ENCODE measurements at regions not wholly inside any gene's neighbourhood (a gene's known extent, or its start where the extent isn't known, plus 50 kb on each side); places are given as distances from the start of the nearest gene placed in this dataset.
"Not testable (repeated sequence)": the region's sequence is repeated elsewhere in the genome, so short reads cannot be mapped to it uniquely, and the experiment has no call there.

DNA sequence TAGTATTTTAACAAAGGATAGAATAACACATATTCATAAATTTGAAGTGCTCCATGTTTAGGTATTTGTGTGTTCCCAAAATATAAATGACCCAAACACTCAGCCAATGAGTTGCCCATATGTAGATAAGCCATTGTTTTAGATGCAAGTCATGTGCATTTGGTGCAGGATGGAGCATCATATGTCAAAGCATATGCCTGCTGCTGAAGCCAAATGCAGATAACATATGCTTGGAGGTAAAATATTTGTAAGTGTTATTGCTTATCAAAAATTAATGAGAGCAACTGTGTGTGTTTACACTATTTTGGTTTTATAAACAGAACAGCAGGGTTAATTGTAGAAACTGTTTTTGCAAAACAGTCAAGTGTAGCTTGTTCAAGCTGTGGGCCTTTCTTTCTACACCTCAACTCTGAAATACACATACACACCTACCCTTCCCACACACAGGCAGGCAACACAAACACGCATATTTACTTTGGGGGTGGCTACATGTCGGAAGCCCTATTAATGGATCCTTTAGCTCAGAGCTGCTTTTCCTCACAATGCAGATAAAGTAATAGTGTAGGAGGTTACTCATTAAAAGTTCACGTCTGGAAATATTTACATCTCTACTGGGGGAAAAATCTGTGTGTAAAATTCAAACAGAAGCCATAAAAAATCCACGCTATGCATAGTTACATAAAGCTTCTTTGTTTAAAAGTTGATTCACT lies 521.4 kb downstream of the ZNF385D start:
- Mint-ChIP-seq H3K27ac (no peak overlapping the region), H3K9me3 (no peaks in the 10 kb centered on the region), H3K36me3 (no peaks in the 10 kb centered on the region), H3K27me3 (ENCODE audit: low read depth) (no peaks in the 10 kb centered on the region), H3K4me3 (no peak overlapping the region), H3K4me1 (peaks cover 7% of the 10 kb centered on the region)
- TF ChIP-seq, protein P1, sequence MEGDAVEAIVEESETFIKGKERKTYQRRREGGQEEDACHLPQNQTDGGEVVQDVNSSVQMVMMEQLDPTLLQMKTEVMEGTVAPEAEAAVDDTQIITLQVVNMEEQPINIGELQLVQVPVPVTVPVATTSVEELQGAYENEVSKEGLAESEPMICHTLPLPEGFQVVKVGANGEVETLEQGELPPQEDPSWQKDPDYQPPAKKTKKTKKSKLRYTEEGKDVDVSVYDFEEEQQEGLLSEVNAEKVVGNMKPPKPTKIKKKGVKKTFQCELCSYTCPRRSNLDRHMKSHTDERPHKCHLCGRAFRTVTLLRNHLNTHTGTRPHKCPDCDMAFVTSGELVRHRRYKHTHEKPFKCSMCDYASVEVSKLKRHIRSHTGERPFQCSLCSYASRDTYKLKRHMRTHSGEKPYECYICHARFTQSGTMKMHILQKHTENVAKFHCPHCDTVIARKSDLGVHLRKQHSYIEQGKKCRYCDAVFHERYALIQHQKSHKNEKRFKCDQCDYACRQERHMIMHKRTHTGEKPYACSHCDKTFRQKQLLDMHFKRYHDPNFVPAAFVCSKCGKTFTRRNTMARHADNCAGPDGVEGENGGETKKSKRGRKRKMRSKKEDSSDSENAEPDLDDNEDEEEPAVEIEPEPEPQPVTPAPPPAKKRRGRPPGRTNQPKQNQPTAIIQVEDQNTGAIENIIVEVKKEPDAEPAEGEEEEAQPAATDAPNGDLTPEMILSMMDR (IDR thresholded peaks at IDR 0.05; ENCODE audit: unreplicated experiment): no peak
- DNase-seq (ENCODE audit: low spot score in 2 of 2, unreplicated experiment in 2 of 2): no peak

DNA sequence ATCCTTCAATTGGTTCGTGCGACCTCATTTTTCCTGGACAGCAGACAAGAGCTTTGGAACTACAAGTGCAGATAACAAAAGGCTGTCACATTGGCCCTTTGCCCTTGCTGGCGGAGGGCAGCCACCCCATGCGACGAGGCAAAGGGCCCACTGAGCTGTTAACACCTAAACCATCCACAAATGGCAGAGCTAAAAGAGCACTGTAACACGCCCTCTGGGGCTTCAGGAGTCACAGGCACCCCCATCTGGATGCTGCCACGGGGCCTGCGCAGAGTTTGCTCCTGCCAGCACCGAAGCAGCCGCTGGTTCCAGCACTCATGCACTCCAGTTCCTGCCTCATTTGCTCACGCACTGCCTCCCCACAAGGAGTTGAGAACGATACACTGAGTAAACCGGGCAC lies 524.9 kb downstream of the ZNF385D start:
- no peaks in the 10 kb centered on the region for H3K27me3 Mint-ChIP-seq (ENCODE audit: low read depth)
- TF ChIP-seq, protein P1 (IDR thresholded peaks at IDR 0.05; ENCODE audit: unreplicated experiment): no peak
- peaks cover 7% of the 10 kb centered on the region for H3K4me1 Mint-ChIP-seq
- no peak for DNase-seq (ENCODE audit: low spot score in 2 of 2, unreplicated experiment in 2 of 2)
- H3K36me3 Mint-ChIP-seq: no peaks in the 10 kb centered on the region
- no peaks in the 10 kb centered on the region for H3K9me3 Mint-ChIP-seq
- H3K27ac Mint-ChIP-seq: no peak overlapping the region
- H3K4me3 Mint-ChIP-seq: no peak overlapping the region

DNA sequence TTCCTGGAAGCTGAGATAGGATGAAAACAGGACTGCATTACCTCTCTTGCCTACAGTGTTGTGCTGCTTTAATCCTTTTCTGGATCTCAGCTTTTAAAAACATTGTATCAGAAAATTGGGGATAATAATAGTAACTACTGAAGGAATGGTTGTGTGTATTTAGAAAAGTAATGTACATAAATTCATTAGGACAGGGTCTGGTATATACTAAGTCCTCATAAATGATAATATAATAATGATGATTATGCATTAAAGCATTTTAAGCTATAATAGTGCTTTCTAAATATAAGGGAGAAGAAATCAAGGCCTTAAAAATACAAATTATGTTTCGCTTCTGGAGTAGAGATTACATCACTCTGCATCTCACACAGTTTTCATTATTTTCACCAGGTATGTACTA lies 530.1 kb downstream of the ZNF385D start:
- Mint-ChIP-seq H3K27me3 (ENCODE audit: low read depth) (no peaks in the 10 kb centered on the region), H3K9me3 (peaks cover 16% of the 10 kb centered on the region), H3K27ac (no peak overlapping the region), H3K4me3 (no peak overlapping the region), H3K36me3 (no peaks in the 10 kb centered on the region), H3K4me1 (no peaks in the 10 kb centered on the region)
- DNase-seq (ENCODE audit: low spot score in 2 of 2, unreplicated experiment in 2 of 2): no peak
- TF ChIP-seq, protein P1 (IDR thresholded peaks at IDR 0.05; ENCODE audit: unreplicated experiment): no peak

DNA sequence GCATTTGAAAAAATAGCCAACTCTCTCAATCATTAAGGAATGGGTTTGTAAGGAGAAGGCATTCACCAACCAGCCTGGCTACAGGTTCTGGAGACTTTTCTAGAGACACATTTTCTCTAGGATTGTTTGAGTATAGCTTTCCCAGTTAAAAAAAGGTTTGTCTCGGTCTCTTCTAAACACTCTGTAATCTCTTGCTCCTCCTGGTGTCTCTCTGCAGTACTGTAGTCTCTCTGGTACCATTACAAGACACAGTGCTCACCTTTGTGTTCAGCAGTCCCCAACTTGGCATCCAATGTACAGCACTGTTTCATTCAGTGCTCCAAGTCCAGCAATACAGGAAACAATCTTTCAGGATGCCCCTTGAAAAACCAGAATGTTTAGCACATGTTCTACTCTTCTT lies 534.4 kb downstream of the ZNF385D start:
- no peaks in the 10 kb centered on the region for H3K27me3 Mint-ChIP-seq (ENCODE audit: low read depth)
- H3K36me3 Mint-ChIP-seq: peaks cover 6% of the 10 kb centered on the region
- peaks cover 49% of the 10 kb centered on the region for H3K9me3 Mint-ChIP-seq
- H3K4me3 Mint-ChIP-seq: no peak overlapping the region
- DNase-seq (ENCODE audit: low spot score in 2 of 2, unreplicated experiment in 2 of 2): no peak
- H3K27ac Mint-ChIP-seq: no peak overlapping the region
- H3K4me1 Mint-ChIP-seq: no peaks in the 10 kb centered on the region
- TF ChIP-seq, protein P1 (IDR thresholded peaks at IDR 0.05; ENCODE audit: unreplicated experiment): no peak

DNA sequence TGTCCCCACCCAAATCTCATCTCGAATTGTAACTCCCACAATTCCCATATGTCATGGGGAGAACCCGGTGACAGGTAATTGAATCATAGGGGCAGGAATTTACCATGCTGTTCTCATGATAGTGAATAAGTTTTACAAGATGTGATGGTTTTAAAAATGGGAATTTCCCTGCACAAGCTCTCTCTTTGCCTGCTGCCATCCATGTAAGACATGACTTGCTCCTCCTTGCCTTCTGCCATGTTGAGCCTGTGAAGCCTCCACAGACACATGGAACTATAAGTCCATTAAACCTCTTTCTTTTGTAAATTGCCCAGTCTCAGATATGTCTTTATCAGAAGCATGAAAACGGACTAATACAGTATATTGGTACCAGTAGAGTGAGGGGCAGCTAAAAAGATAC lies 546.9 kb downstream of the ZNF385D start:
- peaks cover 52% of the 10 kb centered on the region for H3K9me3 Mint-ChIP-seq
- not testable (repeated sequence) for H3K36me3 Mint-ChIP-seq; H3K27ac Mint-ChIP-seq; H3K4me1 Mint-ChIP-seq; H3K27me3 Mint-ChIP-seq (ENCODE audit: low read depth); DNase-seq (ENCODE audit: low spot score in 2 of 2, unreplicated experiment in 2 of 2); H3K4me3 Mint-ChIP-seq

DNA sequence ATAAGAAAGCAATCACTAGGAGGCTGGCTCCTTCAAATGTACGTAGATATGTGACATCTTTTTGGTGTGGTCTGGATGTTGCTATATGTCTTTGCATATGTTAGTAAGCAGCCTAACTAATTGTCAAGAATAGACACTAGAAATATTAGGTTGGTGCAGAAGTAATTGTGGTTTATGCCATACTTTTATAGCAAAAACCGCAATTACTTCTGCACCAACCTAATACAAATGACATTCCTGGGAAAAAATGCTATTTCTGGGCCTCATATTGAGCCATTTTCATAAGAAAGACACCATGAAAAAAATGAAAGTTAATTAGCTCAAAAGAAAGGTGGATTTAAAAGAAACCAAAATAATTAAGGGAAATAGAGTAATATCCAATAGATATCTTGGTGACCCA lies 555.8 kb downstream of the ZNF385D start:
- DNase-seq (ENCODE audit: low spot score in 2 of 2, unreplicated experiment in 2 of 2): no peak
- Mint-ChIP-seq H3K4me1 (no peaks in the 10 kb centered on the region), H3K27me3 (ENCODE audit: low read depth) (no peaks in the 10 kb centered on the region), H3K27ac (no peak overlapping the region), H3K36me3 (no peaks in the 10 kb centered on the region), H3K4me3 (no peak overlapping the region), H3K9me3 (peaks cover 9% of the 10 kb centered on the region)
- TF ChIP-seq, protein P1 (IDR thresholded peaks at IDR 0.05; ENCODE audit: unreplicated experiment): no peak

DNA sequence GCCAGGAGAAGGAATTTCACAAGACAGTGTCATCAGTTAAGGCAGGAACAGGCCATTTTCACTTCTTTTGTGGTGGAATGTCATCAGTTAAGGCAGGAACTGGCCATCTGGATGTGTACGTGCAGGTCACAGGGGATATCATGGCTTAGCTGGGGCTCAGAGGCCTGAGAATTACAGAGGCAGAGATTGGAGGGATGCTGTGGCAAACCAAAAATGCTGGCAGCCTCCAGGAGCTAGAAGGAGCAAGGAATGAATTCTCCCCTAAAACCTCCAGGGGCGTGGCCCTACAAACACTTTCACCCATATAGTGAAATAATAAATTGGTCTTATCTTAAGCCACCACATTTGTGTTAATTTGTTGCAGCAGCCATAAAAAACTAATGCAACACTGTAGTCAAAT lies 557.0 kb downstream of the ZNF385D start:
- not testable (repeated sequence) for H3K27me3 Mint-ChIP-seq (ENCODE audit: low read depth); H3K9me3 Mint-ChIP-seq; H3K4me1 Mint-ChIP-seq; DNase-seq (ENCODE audit: low spot score in 2 of 2, unreplicated experiment in 2 of 2); H3K36me3 Mint-ChIP-seq; H3K4me3 Mint-ChIP-seq; H3K27ac Mint-ChIP-seq

All from mesothelial cell of epicardium (in vitro differentiated cells).